Uterus (tissue), 2 donors: ENCODE measurements at regions not wholly inside any gene's neighbourhood (a gene's known extent, or its start where the extent isn't known, plus 50 kb on each side); places are given as distances from the start of the nearest gene placed in this dataset.

Experiments used
- CTCF ChIP-seq, 4 experiments: fragments of 200-600 bp in 2 of 4; fragments of 450-650 bp in 2 of 4; sonication (generic) in 2 of 4; IDR thresholded peaks; one replicate each; pipeline ENCODE4 v1.5.1; 2016 to 2019; ENCODE audit warnings: antibody characterized with exemption in 4 of 4, mild to moderate bottlenecking in 2 of 4, moderate library complexity in 1 of 4
- POLR2A ChIP-seq, 2 donors: fragments of 450-650 bp; IDR thresholded peaks; one replicate each; pipeline ENCODE4 v1.6.1; 2016; ENCODE audit warnings: antibody characterized with exemption in 2 of 2, mild to moderate bottlenecking in 1 of 2, moderate library complexity in 1 of 2

GRCh38 chr2:194105358-194105757 lies 1551.7 kb upstream of the SLC39A10 start:
- TF ChIP-seq CTCF (IDR thresholded peaks at IDR 0.05) (no peak), POLR2A (IDR thresholded peaks at IDR 0.05) (no peak)
